Activated gamma-delta T cell (primary cell): ENCODE measurements at regions not wholly inside any gene's neighbourhood (a gene's known extent, or its start where the extent isn't known, plus 50 kb on each side); places are given as distances from the start of the nearest gene placed in this dataset.

Experiments used
- DNase-seq: peaks from one replicate; lab custom pipeline; 2025; lab: John Stamatoyannopoulos, UW

DNA sequence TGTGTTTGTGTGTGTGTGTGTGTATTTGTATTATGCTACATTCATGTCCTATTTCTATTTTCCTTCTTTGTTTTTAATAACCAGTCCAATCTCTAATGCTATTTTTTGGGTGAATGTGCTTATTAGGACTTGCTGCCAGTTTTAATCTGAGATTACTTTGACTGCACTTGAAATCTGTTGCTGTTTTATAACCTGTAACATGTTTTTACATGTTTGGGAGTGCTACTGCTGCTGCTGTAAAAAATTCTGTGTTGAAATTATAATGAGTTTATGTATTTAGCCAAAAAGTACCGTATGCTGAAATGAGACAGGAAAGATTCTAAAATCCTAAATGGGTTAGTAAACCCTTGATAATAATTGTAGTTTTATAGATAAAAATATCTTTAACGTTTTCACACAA is 104.7 kb upstream of the SSBP2 start:
- DNase-seq = no peak

DNA sequence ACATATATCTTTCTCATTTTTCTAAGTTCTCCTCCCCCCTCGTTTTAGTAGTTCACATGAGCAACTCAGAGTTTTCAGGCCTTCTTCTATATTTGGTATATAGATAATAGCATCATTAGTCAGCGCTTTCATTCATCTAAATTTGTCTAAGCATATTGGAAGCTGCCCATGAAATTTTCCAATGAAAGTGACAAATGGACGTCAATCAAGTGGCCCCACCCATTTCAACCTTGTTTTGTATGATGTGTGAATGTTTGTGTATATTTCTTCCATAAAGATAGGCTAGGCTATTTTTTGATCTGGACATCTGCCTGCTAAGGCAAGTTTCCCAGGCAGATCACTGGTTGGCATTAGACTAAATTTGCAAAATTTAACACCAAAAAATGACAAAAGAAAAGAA is 104.0 kb upstream of the SSBP2 start:
- no peak for DNase-seq

DNA sequence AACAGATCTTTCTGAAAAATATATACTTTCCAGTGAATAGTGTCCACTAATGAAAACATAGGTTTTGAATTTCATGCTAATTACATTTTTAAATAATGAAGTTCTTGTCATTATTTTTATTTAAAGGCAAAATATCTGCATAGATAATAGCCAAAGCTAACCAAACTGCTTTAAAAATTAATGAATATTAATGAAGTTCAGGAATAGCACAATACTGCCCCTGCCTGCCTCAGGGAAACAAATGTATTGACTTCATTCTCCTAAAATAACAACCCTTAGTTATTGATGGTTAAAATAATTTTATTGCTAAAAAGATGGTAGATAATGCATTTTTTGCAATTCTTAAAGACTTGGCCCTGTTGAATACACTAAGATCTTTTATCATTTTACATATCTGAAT is 103.6 kb upstream of the SSBP2 start:
- DNase-seq = no peak

DNA sequence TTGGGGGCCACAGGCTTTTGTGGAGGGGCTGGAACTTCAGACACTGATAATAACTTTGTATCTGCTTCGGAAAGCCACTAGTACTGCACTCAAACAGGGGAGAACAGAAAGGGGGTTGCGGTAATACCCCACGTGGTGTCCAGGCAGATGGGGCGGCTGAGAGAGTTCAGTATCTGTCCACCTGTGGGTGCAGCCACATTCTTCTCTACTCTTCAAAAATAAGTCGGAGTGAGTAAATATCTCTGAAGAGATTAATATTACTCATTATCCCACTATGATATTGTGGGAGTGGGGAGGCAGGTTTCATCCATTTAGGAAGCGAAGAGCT is 102.1 kb upstream of the SSBP2 start:
- no peak for DNase-seq

DNA sequence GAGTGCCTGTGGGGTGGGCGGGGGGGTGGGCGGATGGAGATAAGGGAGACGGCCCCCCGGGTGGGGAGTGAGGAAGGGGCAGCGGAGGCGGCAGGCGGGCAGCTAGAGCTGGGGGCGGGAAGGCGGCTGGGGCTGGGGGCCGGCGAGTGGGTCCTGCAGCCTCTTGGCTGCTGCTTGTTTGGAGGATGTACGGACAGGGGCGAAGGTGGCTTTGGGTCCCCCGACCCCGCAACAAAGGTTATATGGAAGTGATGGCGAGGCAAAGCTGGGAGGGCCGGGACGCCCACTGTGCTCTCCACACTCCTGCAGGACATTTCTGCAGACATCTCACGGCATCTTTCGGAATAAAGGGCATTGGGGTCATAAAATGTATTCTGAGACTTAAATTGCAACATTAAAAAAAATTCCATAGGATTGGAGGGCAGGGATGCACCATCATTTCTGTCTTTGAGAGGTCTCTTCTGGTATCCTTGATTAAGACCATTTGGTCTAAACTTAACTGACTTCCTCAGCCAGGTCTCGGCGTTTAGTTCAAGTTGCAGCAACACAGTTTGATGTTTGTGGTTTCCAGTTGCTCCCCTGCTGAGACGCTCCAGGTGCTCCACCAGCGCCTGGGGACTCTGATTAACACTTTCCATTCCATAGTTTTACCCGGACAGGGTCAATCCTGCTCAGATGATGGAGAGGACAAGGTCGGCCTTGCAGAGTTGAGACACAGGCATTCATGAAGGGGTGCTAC is 101.6 kb upstream of the SSBP2 start:
- peak; percentile 8 for DNase-seq

DNA sequence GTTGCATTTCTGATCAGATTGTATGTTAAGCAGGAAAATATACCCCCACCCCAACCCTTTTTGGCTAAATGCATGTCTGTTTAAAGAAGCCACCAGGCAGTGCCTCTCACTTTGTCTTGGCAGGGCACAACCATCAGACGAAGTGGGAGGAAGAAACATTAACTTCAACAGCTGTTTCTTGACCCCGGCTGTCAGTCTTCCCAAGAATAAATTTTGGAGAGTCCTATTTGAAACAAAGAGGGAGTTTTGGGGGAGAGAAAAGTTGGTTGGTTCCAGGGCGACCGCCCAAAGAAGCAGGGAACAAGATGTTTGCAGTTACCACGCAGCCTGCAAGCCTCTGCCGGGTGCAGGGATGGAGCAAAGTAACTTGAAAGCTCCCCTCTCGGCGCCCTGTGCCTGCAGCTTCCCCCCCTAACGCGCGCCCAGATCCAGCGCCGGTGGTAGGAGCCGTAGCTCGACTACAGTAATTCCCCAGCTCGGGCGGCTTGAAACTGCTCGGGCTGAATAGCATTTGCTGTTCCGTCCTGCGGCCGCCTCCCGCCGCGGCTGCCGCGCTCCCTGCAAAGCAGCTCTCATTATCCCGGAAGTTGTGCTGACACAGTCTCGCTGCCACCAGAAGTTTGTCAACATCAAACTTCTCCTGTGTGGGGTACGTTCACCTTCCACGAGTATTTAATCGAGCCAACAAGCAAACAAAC is 100.7 kb upstream of the SSBP2 start:
- DNase-seq = peak; percentile 68

DNA sequence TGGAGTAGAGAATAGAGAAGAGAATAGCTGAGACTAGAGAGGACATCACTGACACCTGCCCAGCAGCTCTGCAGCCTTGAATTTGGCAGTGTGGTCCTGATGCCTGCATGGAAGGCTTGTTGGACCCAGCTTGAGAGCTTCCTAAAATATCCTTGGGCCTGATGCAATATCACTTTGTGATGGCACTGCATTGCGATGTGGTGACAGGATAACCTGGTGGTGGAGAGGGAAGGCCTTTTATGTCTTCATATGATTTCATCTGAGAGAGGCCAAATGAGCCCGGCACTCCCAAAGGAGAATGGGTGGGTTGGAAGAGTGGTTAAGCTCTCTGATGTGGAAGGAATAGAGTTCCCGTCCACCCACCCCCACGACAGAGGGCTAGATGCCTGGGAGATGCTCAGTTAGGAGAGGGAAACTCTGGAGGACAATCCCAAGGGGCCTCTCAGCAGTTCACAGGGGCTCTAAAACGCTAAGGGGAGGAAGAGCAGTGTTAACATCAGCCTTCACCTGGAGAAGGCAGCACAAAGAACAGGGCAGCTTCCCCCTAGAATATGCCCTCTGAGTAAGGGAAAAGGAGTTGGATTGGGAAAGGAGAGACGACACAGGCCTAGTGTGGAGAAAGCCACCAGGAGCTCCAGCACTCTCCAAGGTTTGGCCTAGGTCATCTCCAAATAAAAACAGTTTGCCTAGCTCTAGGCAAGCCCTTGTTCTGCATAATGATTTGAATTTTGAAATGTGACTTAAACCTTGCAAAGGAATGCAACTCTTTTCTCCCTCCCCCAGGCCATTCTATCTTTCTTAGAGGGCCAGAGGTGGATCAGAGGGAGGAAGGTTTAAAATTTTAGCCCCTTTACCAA is 99.8 kb upstream of the SSBP2 start:
- DNase-seq = no peak

DNA sequence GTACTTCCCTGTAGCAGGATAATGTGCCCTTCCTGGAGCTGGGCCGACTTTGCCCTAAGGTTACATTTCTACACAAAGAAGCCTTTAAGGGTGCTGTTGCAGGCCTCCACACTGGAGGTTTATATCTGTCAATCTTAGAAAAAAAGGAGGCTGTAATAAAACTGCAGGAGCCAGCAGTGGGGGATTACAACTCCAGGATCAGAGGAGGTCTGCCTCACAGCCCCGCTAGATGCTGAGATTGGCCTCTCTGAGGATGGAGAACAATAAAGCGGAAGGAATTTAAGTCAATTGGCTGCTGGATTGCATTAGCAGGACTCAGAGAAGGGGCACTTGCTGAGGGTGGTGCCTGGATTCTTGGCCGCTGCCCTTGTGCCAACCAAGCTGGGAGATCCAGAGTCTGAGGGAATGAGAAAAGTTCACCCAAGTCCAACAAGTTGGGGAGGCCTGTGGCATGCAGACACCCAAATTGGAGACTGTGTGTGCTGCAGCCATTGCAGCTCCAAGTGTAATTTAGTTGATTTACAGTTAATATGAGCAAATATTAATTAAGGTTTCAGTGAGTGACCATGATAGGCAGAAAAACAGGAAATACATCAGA is 99.0 kb upstream of the SSBP2 start:
- DNase-seq = no peak

DNA sequence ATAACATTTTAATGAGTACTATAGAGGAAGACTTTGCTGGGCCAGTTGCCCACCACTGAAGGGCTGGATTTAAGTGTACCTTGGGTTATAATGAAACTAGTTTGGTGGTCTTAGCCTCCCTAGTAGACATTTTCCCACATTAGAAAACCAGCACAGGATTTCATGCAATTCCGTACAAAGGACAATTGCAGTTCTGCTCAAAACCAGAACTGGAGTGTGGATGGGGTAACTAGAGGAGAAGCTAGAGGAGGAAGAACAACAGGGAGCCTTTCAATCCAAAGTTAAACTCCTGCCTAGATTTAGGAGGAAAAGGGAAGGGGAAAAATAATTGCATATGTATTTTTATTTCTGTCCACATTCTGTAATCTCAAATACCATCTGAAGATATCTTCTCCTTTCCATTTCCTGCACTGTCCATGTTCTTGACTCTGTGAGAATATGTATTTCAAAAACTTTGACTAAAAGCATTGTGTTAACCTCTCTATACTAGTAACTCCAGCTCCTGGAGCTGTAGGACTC is 97.5 kb upstream of the SSBP2 start:
- DNase-seq = no peak

DNA sequence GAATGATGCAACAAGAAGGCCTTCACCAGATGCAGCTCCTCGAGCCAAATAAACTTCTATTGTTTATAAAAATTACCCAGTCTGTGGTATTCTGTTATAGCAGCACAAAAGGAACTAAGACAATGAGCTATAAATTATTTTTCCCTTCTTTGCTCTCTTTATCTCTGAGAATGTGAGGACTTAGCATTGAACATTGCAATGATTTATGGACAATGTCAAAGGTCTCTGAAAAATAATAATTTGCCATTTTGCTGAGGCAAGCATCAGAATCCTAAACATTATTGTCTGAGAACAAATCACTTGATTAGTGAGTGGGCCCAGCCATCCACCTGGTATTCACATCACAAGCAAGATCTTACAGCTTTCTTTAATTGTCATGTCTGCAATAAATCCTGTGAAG is 95.4 kb upstream of the SSBP2 start:
- DNase-seq = no peak

DNA sequence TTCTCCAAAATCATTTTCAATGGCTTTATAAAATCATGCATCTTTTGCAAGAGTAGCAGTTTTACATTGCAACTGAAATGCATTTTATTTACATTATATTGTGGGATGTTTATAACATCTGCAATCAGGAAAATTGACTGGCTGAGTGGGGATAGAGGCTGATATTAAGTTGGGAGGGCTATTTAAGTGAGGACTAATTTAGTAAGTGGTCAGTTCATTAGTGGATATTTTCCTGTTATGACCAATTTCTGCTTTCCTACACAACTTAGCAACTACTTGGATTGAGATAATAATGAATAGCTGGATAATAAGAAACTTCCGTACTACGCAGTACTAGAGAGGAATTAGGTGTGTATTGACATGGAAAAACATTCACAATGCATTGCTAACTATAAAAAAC is 92.9 kb upstream of the SSBP2 start:
- DNase-seq = no peak

DNA sequence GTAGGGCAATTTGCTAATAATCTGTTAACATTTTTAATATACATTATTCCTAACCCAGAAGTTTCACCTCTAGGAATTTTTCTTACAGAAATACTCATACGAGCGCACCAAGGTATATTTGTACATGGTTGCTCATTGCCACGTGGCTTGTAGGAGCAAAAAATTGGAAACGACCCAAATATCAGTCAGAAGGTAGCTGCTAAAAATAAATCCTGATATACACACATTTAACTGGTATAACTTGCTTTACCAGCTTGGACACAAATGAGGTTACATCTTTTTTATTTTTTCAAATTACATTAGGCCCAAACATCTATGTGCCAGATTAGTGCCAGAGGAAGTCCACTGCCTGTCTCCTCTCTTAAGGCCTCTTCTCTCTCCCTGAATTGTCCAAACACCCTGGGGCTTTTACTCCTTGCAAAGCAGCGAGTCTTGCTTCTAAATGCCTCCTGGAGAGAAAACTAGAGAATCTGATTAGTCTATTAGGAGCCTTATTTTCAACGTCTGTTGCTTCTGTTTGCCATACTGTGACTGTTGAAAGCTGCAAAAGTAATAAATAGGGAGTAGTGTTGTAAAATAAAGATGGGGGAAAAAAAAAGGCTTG is 92.0 kb upstream of the SSBP2 start:
- DNase-seq = no peak

DNA sequence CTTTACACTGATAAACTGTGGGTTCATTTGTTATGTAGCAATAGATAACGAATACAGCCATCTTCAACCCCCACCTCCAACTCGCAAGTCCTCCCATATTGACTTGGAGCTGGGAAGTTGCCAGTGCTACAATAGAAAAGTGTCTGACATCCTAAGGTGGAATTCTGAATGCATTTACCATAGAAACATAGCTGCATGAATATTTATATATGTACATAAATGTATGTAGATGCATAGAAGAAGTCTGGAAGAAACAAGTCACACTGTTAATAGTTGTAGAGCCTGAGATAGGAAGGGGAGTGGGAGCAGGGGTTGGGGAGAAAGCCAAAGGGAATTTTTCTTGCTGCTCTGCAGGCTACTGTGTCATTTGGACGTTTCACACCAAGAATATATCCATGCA is 88.1 kb upstream of the SSBP2 start:
- no peak for DNase-seq

DNA sequence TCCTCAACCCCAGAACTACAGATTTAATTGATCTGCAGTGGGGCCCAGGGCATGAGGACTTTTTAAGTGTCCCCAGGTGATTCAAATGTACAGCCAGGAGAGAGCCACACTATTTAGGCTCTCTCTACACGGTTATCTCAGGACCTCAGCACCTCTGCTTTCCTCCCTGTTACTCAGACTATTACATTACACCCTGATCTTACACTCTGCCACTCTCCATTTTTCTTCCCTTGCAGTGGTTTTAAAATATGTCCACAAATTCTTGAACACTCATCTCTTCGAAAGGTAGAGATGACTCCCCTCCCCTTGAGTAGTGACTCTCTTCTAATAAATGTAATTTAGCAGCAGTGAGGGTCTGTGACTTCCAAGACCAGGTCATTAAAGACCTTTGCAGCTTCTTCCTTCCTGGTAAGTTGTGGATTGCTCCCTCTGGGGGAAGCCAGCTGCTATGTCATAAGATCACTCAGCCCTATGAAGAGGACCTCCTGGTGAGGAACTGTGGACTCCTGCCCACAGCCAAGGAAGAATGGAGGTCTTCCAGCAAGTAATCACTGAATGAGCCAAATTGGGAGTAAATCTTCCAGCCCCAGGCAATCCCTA is 87.5 kb upstream of the SSBP2 start:
- no peak for DNase-seq

DNA sequence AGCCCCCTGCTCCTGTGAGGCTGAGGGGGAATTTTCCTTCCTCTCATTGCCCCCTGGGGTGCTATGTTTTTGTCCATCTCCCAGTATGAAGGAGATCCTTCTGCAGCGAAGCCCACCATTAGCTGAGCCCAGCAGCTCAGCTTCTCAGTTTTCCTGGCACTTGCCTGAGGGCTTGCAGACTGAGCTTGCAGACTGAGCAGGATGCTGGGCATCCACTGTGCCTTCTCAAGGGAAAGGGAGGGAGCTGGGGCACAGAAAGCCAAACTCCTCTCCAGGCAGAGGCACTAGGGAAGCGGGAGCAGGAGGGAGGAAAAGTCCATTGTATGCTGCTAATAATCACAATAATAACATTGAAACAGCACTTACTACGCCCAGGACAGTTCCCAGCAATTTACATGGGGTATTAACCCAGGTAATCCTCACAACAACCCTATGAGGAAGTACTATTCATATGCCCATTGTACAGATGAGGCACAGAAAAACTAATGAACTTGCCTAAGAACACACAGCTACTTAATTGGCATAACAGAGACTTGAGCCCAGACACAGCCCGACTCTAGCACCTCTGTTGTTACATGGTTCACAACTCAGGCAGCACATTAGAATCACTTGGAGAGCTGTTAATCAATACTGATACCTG is 86.9 kb upstream of the SSBP2 start:
- DNase-seq = no peak

DNA sequence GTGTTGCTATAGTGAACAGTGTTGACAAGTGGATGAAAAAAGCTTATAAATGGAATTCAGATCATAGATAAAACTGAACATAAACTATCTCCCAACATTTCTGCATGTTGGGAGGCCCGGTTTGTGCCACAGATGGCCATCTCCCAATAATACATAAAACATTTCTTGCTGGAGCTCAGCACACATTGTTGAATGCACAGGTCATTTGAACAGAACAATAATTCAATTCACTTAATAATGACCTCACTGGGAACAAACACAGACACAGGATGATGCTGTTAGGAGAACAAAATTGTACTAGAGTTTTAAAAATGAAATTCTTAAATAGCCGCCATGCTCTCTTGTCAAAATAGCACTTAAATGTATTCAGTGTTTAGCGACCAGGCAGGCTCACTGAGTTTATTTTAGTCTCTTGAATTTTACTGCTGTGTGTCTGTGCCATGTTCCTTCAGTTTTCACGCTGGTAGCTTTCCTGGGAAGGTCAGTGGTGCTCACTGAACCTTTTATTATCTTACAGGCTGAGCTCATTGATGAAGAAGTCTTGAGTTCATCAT is 85.0 kb upstream of the SSBP2 start:
- no peak for DNase-seq

DNA sequence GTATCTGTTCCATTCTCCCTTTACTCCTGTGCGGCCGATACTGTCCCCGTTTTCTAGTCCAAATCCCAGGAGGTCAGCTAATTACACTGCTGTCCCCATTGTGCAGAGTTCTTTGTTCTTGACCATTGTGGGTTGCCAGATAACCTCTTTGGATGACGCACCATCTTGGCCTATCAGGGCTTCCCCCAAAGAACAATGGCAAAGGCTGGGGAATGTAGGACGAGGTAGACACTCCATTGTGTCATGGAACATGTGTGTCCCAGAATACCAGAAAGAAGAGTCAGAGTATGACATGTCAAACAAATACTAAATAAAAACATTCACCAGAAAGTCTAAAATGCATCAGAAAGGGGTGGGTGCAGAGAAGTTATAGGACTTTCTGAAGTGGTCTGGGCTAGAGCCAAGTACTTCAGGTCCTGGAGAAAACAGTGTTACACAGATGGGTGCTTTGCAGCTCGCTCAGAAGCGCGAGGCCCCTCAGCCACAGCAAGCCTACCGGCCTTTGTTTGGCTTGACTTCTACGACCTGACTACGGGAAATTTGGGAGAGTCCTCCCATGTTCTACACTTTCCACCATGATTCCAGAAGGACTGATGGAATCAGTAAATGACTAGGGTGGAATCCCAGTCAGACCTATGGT is 83.2 kb upstream of the SSBP2 start:
- DNase-seq = no peak

DNA sequence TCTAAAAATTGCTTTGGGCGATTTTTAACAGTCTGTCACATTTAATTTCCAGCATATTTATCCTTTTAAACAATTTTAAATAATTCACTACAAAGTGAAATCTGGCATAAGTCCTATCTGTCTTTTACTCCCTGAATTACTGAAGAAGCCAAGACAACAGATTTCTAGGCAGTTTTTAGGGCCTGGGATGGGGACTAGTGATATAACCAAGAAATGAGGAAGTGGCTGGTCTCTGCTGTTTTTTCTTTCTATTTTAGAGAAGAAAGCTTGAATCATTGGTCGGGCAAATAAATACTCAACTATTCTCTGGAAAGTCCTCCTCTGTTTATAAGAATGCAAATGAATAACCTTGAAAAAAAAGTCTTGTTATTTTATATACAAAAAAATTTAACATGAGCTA is 79.7 kb upstream of the SSBP2 start:
- DNase-seq = no peak

DNA sequence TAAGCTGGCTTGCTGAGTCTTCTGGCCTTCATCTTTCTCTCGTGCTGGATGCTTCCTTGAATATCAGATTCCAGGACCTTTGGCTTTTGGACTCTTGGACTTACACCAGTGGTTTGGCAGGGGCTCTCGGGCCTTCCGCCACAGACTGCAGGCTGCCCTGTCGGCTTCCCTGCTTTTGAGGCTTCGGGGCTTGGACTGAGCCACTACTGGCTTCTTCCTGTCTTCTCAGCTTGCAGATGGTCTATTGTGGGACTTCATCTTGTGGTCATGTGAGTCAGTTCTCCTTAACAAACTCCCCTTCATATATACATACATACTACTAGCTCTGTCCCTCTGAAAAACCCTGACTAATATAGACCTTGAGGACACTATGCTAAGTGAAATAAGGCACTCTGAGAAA is 78.3 kb upstream of the SSBP2 start:
- no peak for DNase-seq

DNA sequence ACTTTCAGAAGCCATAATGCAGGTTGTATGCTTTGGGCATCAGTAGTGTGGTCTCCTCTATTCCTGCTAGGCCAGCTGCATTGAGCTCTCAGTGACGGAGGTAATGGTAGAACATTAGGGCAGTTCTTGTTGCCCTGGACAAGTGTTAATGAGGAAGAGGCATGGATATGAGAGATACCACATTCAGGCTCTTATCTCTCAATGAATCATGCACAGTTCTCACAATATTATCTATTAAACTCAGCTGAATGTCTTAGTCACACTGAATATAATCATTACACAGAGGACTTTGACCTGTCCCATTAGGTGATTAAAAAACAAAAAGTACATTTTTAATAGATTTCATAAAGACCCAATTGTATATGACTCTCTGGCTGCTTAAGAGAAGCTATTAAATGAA is 76.6 kb upstream of the SSBP2 start:
- DNase-seq = no peak
